H1 (cell line): ENCODE measurements at regions not wholly inside any gene's neighbourhood (a gene's known extent, or its start where the extent isn't known, plus 50 kb on each side); places are given as distances from the start of the nearest gene placed in this dataset.
"Not testable (repeated sequence)": the region's sequence is repeated elsewhere in the genome, so short reads cannot be mapped to it uniquely, and the experiment has no call there.

ENCODE experiments used
- CTCF ChIA-PET: fragments of 300-600 bp; sonication (Branson Sonifier 250); formaldehyde crosslinking; loops from one replicate; lab custom pipeline; 2021; ENCODE audit not compliant: partially characterized antibody; lab: Charles Lee
- POLR2A ChIA-PET: fragments of 300-600 bp; sonication (Branson Sonifier 250); formaldehyde crosslinking; loops from one replicate; lab custom pipeline; 2021; ENCODE audit warnings: inconsistent platforms; ENCODE audit not compliant: partially characterized antibody; lab: Charles Lee
- DNase-seq, 2 experiments: peaks; one replicate each; pipeline versions ENCODE4 v3.0.0 to v3.0.0-alpha.2; 2010 to 2022; ENCODE audit warnings: low spot score in 2 of 2, low read depth in 1 of 2, mixed read lengths in 1 of 2
- FAIRE-seq: peaks from 2 replicates; lab custom pipeline; 2011; peaks lifted over from hg19 to GRCh38; lab: Jason Lieb, UNC
- H2AFZ ChIP-seq: 2 replicates; pipeline ENCODE4 v1.8.1; 2012; ENCODE audit warnings: low read length, inconsistent platforms
- H2AK5ac ChIP-seq: 2 replicates; pipeline ENCODE4 v1.6.1; 2013; ENCODE audit warnings: low read depth, low read length
- H2BK120ac ChIP-seq: replicated peaks from 2 replicates; pipeline ENCODE3; 2013; ENCODE audit warnings: low read depth, low read length, inconsistent platforms
- H2BK12ac ChIP-seq: 2 replicates; pipeline ENCODE4 v1.6.1; 2013; ENCODE audit warnings: low read depth, low read length
- H2BK15ac ChIP-seq: 2 replicates; pipeline ENCODE4 v1.6.1; 2013; ENCODE audit warnings: low read length
- H2BK20ac ChIP-seq: 2 replicates; pipeline ENCODE4 v1.6.1; 2013; ENCODE audit warnings: low read length
- H2BK5ac ChIP-seq: 2 replicates; pipeline ENCODE4 v1.6.1; 2013; ENCODE audit warnings: low read depth, low read length
- H3K14ac ChIP-seq: 2 replicates; pipeline ENCODE4 v1.6.1; 2013; ENCODE audit warnings: inconsistent platforms; ENCODE audit not compliant: insufficient read length
- H3K18ac ChIP-seq: 2 replicates; pipeline ENCODE4 v1.6.1; 2013; ENCODE audit warnings: low read length; ENCODE audit errors: extremely low read depth
- H3K23ac ChIP-seq: 2 replicates; pipeline ENCODE4 v1.6.1; 2013; ENCODE audit warnings: inconsistent platforms; ENCODE audit not compliant: insufficient read length
- H3K23me2 ChIP-seq: 2 replicates; pipeline ENCODE4 v1.6.1; 2013; ENCODE audit warnings: low read depth, low read length
- H3K27ac ChIP-seq: 2 replicates; pipeline ENCODE4 v1.6.1; 2011; ENCODE audit warnings: low read depth, low read length, inconsistent platforms
- H3K27me3 ChIP-seq, 4 experiments: replicated peaks in 1 of 4; 1 replicate in 1 of 4; 2 replicates in 3 of 4; pipeline versions ENCODE4 v1.6.1 to v1.8.1; 2011 to 2013; ENCODE audit warnings: low read length in 3 of 4, mild to moderate bottlenecking in 3 of 4, inconsistent platforms in 2 of 4, mixed read lengths in 2 of 4, moderate library complexity in 1 of 4; ENCODE audit not compliant: control insufficient read depth in 3 of 4, insufficient read depth in 3 of 4; ENCODE audit errors: extremely low read depth in 1 of 4
- H3K36me3 ChIP-seq, 4 experiments: 2 replicates each; pipeline versions ENCODE4 v1.6.1 to v1.8.1; 2011 to 2013; ENCODE audit warnings: mild to moderate bottlenecking in 4 of 4, low read length in 3 of 4, moderate library complexity in 2 of 4, control low read depth in 1 of 4, inconsistent platforms in 1 of 4; ENCODE audit not compliant: insufficient read depth in 4 of 4, control insufficient read depth in 2 of 4
- H3K4ac ChIP-seq: replicated peaks from 2 replicates; pipeline ENCODE3; 2013; ENCODE audit warnings: low read length, low read depth, mixed read lengths, inconsistent platforms; ENCODE audit not compliant: insufficient read length
- H3K4me1 ChIP-seq, 4 experiments: replicated peaks in 1 of 4; 1 replicate in 1 of 4; 2 replicates in 3 of 4; pipeline versions ENCODE4 v1.6.1 to v1.8.1; 2011 to 2013; ENCODE audit warnings: low read length in 3 of 4, inconsistent platforms in 2 of 4, mixed read lengths in 1 of 4; ENCODE audit not compliant: insufficient read depth in 4 of 4, control insufficient read depth in 3 of 4
- H3K4me2 ChIP-seq, 2 experiments: 2 replicates each; pipeline versions ENCODE4 v1.6.1 to v1.8.1; 2011 to 2013; ENCODE audit warnings: low read depth in 2 of 2, low read length in 2 of 2, control low read depth in 1 of 2, inconsistent platforms in 1 of 2, mild to moderate bottlenecking in 1 of 2; ENCODE audit not compliant: insufficient read depth in 1 of 2
- H3K4me3 ChIP-seq, 4 experiments: fragments of 200-600, 300-600 bp in 1 of 4; sonication (generic), shearing (Covaris generic), sonication (Bioruptor Twin) in 1 of 4; 2 replicates each; pipeline versions ENCODE4 v1.5.1 to v1.8.1; 2011 to 2016; ENCODE audit warnings: low read length in 4 of 4, low read depth in 3 of 4, control low read depth in 2 of 4, inconsistent platforms in 2 of 4, mild to moderate bottlenecking in 2 of 4, mixed read lengths in 1 of 4, moderate library complexity in 1 of 4; ENCODE audit not compliant: insufficient read depth in 2 of 4; ENCODE audit errors: extremely low read depth in 1 of 4
- H3K56ac ChIP-seq: replicated peaks from 2 replicates; pipeline ENCODE3; 2013; ENCODE audit warnings: low read depth, mild to moderate bottlenecking, mixed read lengths, low read length, inconsistent platforms; ENCODE audit not compliant: insufficient read length
- H3K79me1 ChIP-seq: 2 replicates; pipeline ENCODE4 v1.6.1; 2013; ENCODE audit warnings: low read depth, low read length, control low read depth
- H3K79me2 ChIP-seq, 2 experiments: 2 replicates each; pipeline versions ENCODE4 v1.6.1 to v1.8.1; 2012 to 2013; ENCODE audit warnings: low read length in 2 of 2, mild to moderate bottlenecking in 2 of 2, inconsistent platforms in 1 of 2; ENCODE audit not compliant: insufficient read depth in 2 of 2, control insufficient read depth in 1 of 2
- H3K9ac ChIP-seq, 4 experiments: replicated peaks in 1 of 4; 1 replicate in 1 of 4; 2 replicates in 3 of 4; pipeline versions ENCODE4 v1.6.1 to v1.8.1; 2011 to 2013; ENCODE audit warnings: low read depth in 3 of 4, low read length in 3 of 4, control low read depth in 2 of 4, mild to moderate bottlenecking in 2 of 4, moderate library complexity in 2 of 4, inconsistent platforms in 1 of 4; ENCODE audit errors: extremely low read depth in 1 of 4
- H3K9me3 ChIP-seq, 2 experiments: 2 replicates each; pipeline versions ENCODE4 v1.6.1 to v1.8.1; 2012 to 2013; ENCODE audit warnings: mild to moderate bottlenecking in 2 of 2, moderate library complexity in 2 of 2, control low read depth in 1 of 2, inconsistent platforms in 1 of 2, low read depth in 1 of 2, low read length in 1 of 2, mixed read lengths in 1 of 2; ENCODE audit not compliant: insufficient read depth in 2 of 2
- H4K20me1 ChIP-seq, 2 experiments: replicated peaks in 1 of 2; 2 replicates each; pipeline versions ENCODE3 to v1.8.1; 2011 to 2013; ENCODE audit warnings: inconsistent platforms in 2 of 2, low read length in 2 of 2, mild to moderate bottlenecking in 1 of 2; ENCODE audit not compliant: insufficient read depth in 2 of 2, control insufficient read depth in 1 of 2
- H4K5ac ChIP-seq: 2 replicates; pipeline ENCODE4 v1.6.1; 2013; ENCODE audit warnings: low read length, low read depth, mixed read lengths, inconsistent platforms; ENCODE audit not compliant: insufficient read length
- H4K8ac ChIP-seq: 2 replicates; pipeline ENCODE4 v1.8.0; 2013; ENCODE audit warnings: mild to moderate bottlenecking, moderate library complexity, low read length, inconsistent platforms; ENCODE audit not compliant: insufficient read depth; ENCODE audit errors: extremely low read depth
- H4K91ac ChIP-seq: replicated peaks from 2 replicates; pipeline ENCODE3; 2013; ENCODE audit warnings: low read length, mixed read lengths, inconsistent platforms; ENCODE audit not compliant: insufficient read length
- WGBS, 2 experiments: shearing (Covaris generic) in 1 of 2; methylation state at CpG; one replicate each; pipeline versions ENCODE4 v1.1.6 to v1.1.7; 2013 to 2015; ENCODE audit warnings: low lambda C conversion rate in 2 of 2, mixed read lengths in 2 of 2, inconsistent platforms in 1 of 2, low coverage in 1 of 2, missing lambda C conversion rate in 1 of 2; ENCODE audit not compliant: insufficient replicate concordance in 2 of 2, insufficient coverage in 1 of 2, insufficient read length in 1 of 2; ENCODE audit errors: extremely low coverage in 1 of 2, missing lambda C conversion rate in 1 of 2; 5-methylcytosine and 5-hydroxymethylcytosine counted together

- H3K56ac ChIP-seq, CTCF ChIA-PET, H3K36me3 ChIP-seq, H4K20me1 ChIP-seq, H2AK5ac ChIP-seq, H3K79me1 ChIP-seq, H3K18ac ChIP-seq, H2BK5ac ChIP-seq, H2AFZ ChIP-seq, FAIRE-seq, H3K9me3 ChIP-seq, H3K4me2 ChIP-seq, H2BK15ac ChIP-seq, H3K4me1 ChIP-seq, H4K5ac ChIP-seq, H3K27me3 ChIP-seq, H2BK12ac ChIP-seq, H3K23ac ChIP-seq, H3K4ac ChIP-seq, H3K14ac ChIP-seq, H4K91ac ChIP-seq, H3K79me2 ChIP-seq, H2BK120ac ChIP-seq, H3K4me3 ChIP-seq, H3K23me2 ChIP-seq, POLR2A ChIA-PET, DNase-seq, H3K27ac ChIP-seq, H2BK20ac ChIP-seq, H3K9ac ChIP-seq, H4K8ac ChIP-seq: not testable (repeated sequence)
- WGBS, 2 experiments: 93% methylated on average over 12 of the region's 19 CpGs; no CpG with 5 or more reads in 1 of the 2 experiments
Observed at GRCh38 chr5:21484498-21484889, 1368.7 kb downstream of the CDH12 start.

- H3K4me2 ChIP-seq, H2BK15ac ChIP-seq, H3K56ac ChIP-seq, H3K79me1 ChIP-seq, H3K27me3 ChIP-seq, H3K18ac ChIP-seq, H2BK5ac ChIP-seq, H3K23me2 ChIP-seq, CTCF ChIA-PET, H2BK20ac ChIP-seq, H3K79me2 ChIP-seq, H3K36me3 ChIP-seq, H4K5ac ChIP-seq, H3K14ac ChIP-seq, H3K4me3 ChIP-seq, H3K9me3 ChIP-seq, H3K4me1 ChIP-seq, H3K23ac ChIP-seq, H4K8ac ChIP-seq, H4K91ac ChIP-seq, H2BK120ac ChIP-seq, H2AK5ac ChIP-seq, H3K27ac ChIP-seq, H2BK12ac ChIP-seq, FAIRE-seq, H4K20me1 ChIP-seq, H2AFZ ChIP-seq, POLR2A ChIA-PET, H3K4ac ChIP-seq, H3K9ac ChIP-seq, DNase-seq: not testable (repeated sequence)
- 96% methylated on average over 17 of the region's 19 CpGs; no CpG with 5 or more reads in 1 of the 2 experiments for WGBS, 2 experiments
Observed at GRCh38 chr5:21483790-21484497, 1369.2 kb downstream of the CDH12 start.
